ENCODE measurements at regions not wholly inside any gene's neighbourhood (a gene's known extent, or its start where the extent isn't known, plus 50 kb on each side); places are given as distances from the start of the nearest gene placed in this dataset.

DNA sequence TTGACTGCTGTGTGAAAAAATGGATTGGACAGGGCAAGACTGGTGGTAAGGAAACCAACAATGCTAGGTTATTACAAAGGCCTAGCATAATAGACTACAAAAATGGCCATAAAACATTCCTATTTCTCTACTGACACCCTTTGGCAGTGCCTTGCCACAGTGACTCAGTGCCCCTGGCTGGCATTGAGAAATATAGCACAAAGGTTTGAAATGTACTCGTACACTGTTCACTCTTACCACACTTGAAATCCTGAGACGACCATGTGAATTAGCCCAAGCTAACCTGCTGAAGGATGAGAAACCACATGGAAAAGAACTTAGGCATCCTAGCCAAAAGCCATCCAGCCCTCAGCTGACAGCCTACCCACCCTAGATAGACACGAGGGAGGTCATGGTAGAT, 149.8 kb upstream of the PALMD start:
- no peak for DNase-seq (ENCODE audit: extremely low spot score)
- ChIA-PET CTCF (no interaction called here), POLR2A (no interaction called here)
- TF ChIP-seq CTBP1 (IDR thresholded peaks at IDR 0.05; ENCODE audit: borderline replicate concordance) (no peak), ZNF384 (IDR thresholded peaks at IDR 0.05) (no peak), TARDBP (IDR thresholded peaks at IDR 0.05) (no peak), FOXK2 (IDR thresholded peaks at IDR 0.05) (no peak), FOXM1 (IDR thresholded peaks at IDR 0.05; ENCODE audit: borderline replicate concordance) (no peak), FOXA1 (IDR thresholded peaks at IDR 0.05) (no peak), L3MBTL2 (conservative IDR thresholded peaks at IDR 0.05) (no peak), ARNT (IDR thresholded peaks at IDR 0.05) (no peak), BHLHE40 (IDR thresholded peaks at IDR 0.05; ENCODE audit: borderline replicate concordance) (no peak), NFRKB (IDR thresholded peaks at IDR 0.05) (no peak)
- TF ChIP-seq, protein P1, sequence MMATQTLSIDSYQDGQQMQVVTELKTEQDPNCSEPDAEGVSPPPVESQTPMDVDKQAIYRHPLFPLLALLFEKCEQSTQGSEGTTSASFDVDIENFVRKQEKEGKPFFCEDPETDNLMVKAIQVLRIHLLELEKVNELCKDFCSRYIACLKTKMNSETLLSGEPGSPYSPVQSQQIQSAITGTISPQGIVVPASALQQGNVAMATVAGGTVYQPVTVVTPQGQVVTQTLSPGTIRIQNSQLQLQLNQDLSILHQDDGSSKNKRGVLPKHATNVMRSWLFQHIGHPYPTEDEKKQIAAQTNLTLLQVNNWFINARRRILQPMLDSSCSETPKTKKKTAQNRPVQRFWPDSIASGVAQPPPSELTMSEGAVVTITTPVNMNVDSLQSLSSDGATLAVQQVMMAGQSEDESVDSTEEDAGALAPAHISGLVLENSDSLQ (IDR thresholded peaks at IDR 0.05), result no peak

DNA sequence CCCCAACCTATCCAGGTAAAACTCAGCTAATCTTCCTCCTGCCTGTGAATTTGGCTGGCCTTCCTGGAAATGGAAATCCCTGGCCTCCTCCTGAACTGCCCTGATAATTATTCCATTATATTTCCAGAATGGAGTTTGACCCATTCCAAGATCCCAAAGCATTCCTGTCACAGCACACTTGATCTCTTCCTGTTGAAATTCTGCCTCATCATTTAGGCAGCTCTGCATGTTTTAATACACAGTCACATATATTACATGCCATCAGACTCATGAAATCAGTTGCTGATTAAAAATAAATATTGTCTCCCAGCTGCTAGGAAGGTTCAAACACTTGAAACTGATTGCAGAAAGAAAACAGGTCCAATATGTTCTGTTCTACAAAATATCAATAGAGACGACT, 148.2 kb upstream of the PALMD start:
- ChIA-PET POLR2A (no interaction called here), CTCF (interaction anchor here (0.7 kb wide), 1 partner anchor 231 kb away, joined by 3 read pairs; no protein-coding TSS in a partner anchor)
- no peak for DNase-seq (ENCODE audit: extremely low spot score)
- TF ChIP-seq ELF4 (IDR thresholded peaks at IDR 0.05) (no peak), LEF1 (IDR thresholded peaks at IDR 0.05; ENCODE audit: borderline replicate concordance) (no peak), FOXA1 (IDR thresholded peaks at IDR 0.05) (no peak), SP1 (IDR thresholded peaks at IDR 0.05) (no peak), ARNT (IDR thresholded peaks at IDR 0.05) (no peak), BHLHE40 (IDR thresholded peaks at IDR 0.05; ENCODE audit: borderline replicate concordance) (no peak), NFRKB (IDR thresholded peaks at IDR 0.05) (no peak), ZNF384 (IDR thresholded peaks at IDR 0.05) (no peak), SUZ12 (IDR thresholded peaks at IDR 0.05) (no peak), FOXM1 (IDR thresholded peaks at IDR 0.05; ENCODE audit: borderline replicate concordance) (no peak), FOXK2 (IDR thresholded peaks at IDR 0.05) (no peak), CTBP1 (IDR thresholded peaks at IDR 0.05; ENCODE audit: borderline replicate concordance) (no peak), HDGF (IDR thresholded peaks at IDR 0.05; ENCODE audit: borderline replicate concordance) (no peak), TARDBP (IDR thresholded peaks at IDR 0.05) (no peak), L3MBTL2 (conservative IDR thresholded peaks at IDR 0.05) (no peak)
- TF ChIP-seq, protein P1 (IDR thresholded peaks at IDR 0.05), result no peak

DNA sequence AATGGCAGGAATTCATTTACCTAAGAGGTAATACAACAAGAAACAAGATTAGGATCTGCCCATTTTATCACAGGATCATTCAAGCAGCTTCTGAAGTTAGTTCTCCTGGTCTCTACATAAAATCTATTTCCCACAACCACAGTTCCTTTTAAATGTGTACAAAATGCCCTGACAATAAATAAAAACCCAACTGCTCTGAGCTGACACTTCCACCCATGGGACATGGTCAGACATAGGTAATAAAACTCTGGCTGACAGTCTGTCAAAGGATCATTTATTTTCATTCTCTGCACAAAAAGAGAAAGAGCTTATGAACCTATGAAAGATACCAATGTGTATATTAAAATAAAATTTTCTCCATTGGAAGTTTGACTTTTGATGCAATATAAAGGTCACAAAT, 145.4 kb upstream of the PALMD start:
- ChIA-PET POLR2A (no interaction called here), CTCF (no interaction called here)
- DNase-seq (ENCODE audit: extremely low spot score), result no peak
- no peak for TF ChIP-seq FOXK2 (IDR thresholded peaks at IDR 0.05)
- no peak for TF ChIP-seq TARDBP (IDR thresholded peaks at IDR 0.05)
- TF ChIP-seq CTBP1 (IDR thresholded peaks at IDR 0.05; ENCODE audit: borderline replicate concordance), result no peak
- no peak for TF ChIP-seq ARNT (IDR thresholded peaks at IDR 0.05)
- TF ChIP-seq ZNF384 (IDR thresholded peaks at IDR 0.05), result no peak
- no peak for TF ChIP-seq L3MBTL2 (conservative IDR thresholded peaks at IDR 0.05)
- no peak for TF ChIP-seq LEF1 (IDR thresholded peaks at IDR 0.05; ENCODE audit: borderline replicate concordance)

DNA sequence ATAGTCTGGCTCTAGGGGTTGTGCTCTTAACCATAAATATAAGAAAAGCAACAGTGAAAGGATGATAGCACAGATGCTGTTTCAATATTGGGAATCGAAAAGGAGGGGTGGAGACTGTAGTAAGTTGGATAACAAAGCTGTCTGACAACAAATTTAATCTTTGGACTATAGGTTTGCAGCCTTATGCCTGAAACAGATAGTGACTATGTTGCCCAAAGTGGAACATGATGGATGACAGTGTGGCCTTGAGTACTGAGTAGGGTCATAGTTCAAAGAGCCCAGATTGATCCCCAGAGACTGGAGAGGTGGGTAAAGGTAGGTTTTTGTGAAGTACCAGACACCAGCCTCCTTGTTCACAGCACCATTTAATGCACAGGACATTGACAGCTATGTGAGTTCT, 144.0 kb upstream of the PALMD start:
- DNase-seq (ENCODE audit: extremely low spot score), result no peak
- ChIA-PET POLR2A (interaction anchor here (0.6 kb wide), 1 partner anchor 150 kb away, joined by 3 read pairs; no protein-coding TSS in a partner anchor), CTCF (no interaction called here)
- TF ChIP-seq SP1 (IDR thresholded peaks at IDR 0.05), result no peak
- no peak for TF ChIP-seq HDGF (IDR thresholded peaks at IDR 0.05; ENCODE audit: borderline replicate concordance)
- TF ChIP-seq FOXM1 (IDR thresholded peaks at IDR 0.05; ENCODE audit: borderline replicate concordance), result no peak
- no peak for TF ChIP-seq TARDBP (IDR thresholded peaks at IDR 0.05)
- no peak for TF ChIP-seq SUZ12 (IDR thresholded peaks at IDR 0.05)
- TF ChIP-seq ZNF384 (IDR thresholded peaks at IDR 0.05), result no peak
- no peak for TF ChIP-seq ELF4 (IDR thresholded peaks at IDR 0.05)
- TF ChIP-seq, protein P1 (IDR thresholded peaks at IDR 0.05), result no peak
- TF ChIP-seq LEF1 (IDR thresholded peaks at IDR 0.05; ENCODE audit: borderline replicate concordance), result no peak
- no peak for TF ChIP-seq BHLHE40 (IDR thresholded peaks at IDR 0.05; ENCODE audit: borderline replicate concordance)

DNA sequence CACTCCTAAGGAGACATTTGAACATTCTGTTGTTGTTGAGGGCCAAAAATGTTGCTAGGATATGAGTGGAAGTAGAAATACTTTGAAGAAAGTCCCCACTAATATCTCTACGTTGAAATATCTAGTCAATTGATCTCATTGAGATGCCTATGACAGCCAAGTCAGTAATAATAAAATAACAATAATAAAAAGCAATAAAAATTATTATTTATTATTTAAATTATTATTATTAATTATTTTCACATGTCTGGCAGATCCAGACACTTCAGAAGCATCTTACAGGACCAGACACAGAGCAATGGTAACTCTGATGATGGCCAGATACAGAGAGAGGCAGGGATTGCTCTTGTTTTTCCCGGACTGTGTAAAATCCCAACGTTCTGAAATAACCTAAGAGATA, 143.5 kb upstream of the PALMD start:
- DNase-seq (ENCODE audit: extremely low spot score), result no peak
- CTCF ChIA-PET, result no interaction called here
- POLR2A ChIA-PET, result no interaction called here
- TF ChIP-seq SUZ12 (IDR thresholded peaks at IDR 0.05), result no peak
- no peak for TF ChIP-seq LEF1 (IDR thresholded peaks at IDR 0.05; ENCODE audit: borderline replicate concordance)
- TF ChIP-seq L3MBTL2 (conservative IDR thresholded peaks at IDR 0.05), result no peak
- TF ChIP-seq SP1 (IDR thresholded peaks at IDR 0.05), result no peak
- TF ChIP-seq TARDBP (IDR thresholded peaks at IDR 0.05), result no peak
- no peak for TF ChIP-seq NFRKB (IDR thresholded peaks at IDR 0.05)
- TF ChIP-seq, protein P1 (IDR thresholded peaks at IDR 0.05), result no peak
- TF ChIP-seq FOXM1 (IDR thresholded peaks at IDR 0.05; ENCODE audit: borderline replicate concordance), result no peak
- TF ChIP-seq ELF4 (IDR thresholded peaks at IDR 0.05), result no peak
- no peak for TF ChIP-seq HDGF (IDR thresholded peaks at IDR 0.05; ENCODE audit: borderline replicate concordance)
- TF ChIP-seq BHLHE40 (IDR thresholded peaks at IDR 0.05; ENCODE audit: borderline replicate concordance), result no peak
- no peak for TF ChIP-seq FOXK2 (IDR thresholded peaks at IDR 0.05)
- TF ChIP-seq FOXA1 (IDR thresholded peaks at IDR 0.05), result no peak
- TF ChIP-seq CTBP1 (IDR thresholded peaks at IDR 0.05; ENCODE audit: borderline replicate concordance), result no peak
- TF ChIP-seq ARNT (IDR thresholded peaks at IDR 0.05), result no peak

DNA sequence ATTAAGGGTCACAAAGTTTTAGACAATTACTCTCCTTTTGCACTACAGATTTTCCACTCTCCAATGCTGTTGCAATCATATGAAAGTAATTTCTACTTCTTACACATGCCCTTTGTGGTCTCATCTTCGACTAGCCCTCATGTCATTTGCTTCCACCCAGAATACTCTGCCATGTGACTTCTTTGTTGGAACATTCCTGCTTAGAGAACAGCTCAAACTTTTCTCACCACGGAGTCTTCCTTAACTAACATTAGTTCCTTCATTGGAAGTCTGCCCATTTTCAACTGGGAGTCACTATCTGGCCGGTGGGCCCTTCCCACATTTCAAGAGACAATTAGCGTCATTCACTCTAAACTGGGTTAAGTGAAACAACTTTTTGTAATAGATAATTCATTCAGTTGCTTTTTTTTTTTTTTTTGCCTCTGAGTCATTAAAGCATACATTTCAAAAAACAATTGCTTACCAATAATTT, 142.6 kb upstream of the PALMD start:
- DNase-seq (ENCODE audit: extremely low spot score), result no peak
- no peak for TF ChIP-seq CTBP1 (IDR thresholded peaks at IDR 0.05; ENCODE audit: borderline replicate concordance)
- no peak for TF ChIP-seq ZNF384 (IDR thresholded peaks at IDR 0.05)
- no peak for TF ChIP-seq TARDBP (IDR thresholded peaks at IDR 0.05)
- TF ChIP-seq L3MBTL2 (conservative IDR thresholded peaks at IDR 0.05), result no peak
- no peak for TF ChIP-seq ARNT (IDR thresholded peaks at IDR 0.05)
- no peak for TF ChIP-seq FOXM1 (IDR thresholded peaks at IDR 0.05; ENCODE audit: borderline replicate concordance)
- no peak for TF ChIP-seq SUZ12 (IDR thresholded peaks at IDR 0.05)
- no peak for TF ChIP-seq FOXK2 (IDR thresholded peaks at IDR 0.05)
- no peak for TF ChIP-seq NFRKB (IDR thresholded peaks at IDR 0.05)
- no peak for TF ChIP-seq BHLHE40 (IDR thresholded peaks at IDR 0.05; ENCODE audit: borderline replicate concordance)
- no peak for TF ChIP-seq LEF1 (IDR thresholded peaks at IDR 0.05; ENCODE audit: borderline replicate concordance)
- TF ChIP-seq HDGF (IDR thresholded peaks at IDR 0.05; ENCODE audit: borderline replicate concordance), result no peak
- TF ChIP-seq ELF4 (IDR thresholded peaks at IDR 0.05), result no peak
- TF ChIP-seq, protein P1 (IDR thresholded peaks at IDR 0.05), result no peak
- no peak for TF ChIP-seq SP1 (IDR thresholded peaks at IDR 0.05)
- no peak for TF ChIP-seq FOXA1 (IDR thresholded peaks at IDR 0.05)
- CTCF ChIA-PET, result no interaction called here

More for the DNA sequence above, 142.6 kb upstream of the PALMD start:
- POLR2A ChIA-PET, result no interaction called here
